OCI-LY3 (cell line): ENCODE measurements at regions not wholly inside any gene's neighbourhood (a gene's known extent, or its start where the extent isn't known, plus 50 kb on each side); places are given as distances from the start of the nearest gene placed in this dataset.

Experiments
- CTCF ChIP-seq: fragments of 200-600, 300-600 bp; sonication (generic); IDR thresholded peaks from 2 replicates; pipeline ENCODE4 v1.5.1; 2014; ENCODE audit warnings: antibody characterized with exemption, low read length, low read depth
- EZH2phosphoT487 ChIP-seq: fragments of 200-600 bp; shearing (Covaris generic); IDR thresholded peaks from 2 replicates; pipeline ENCODE4 v1.6.1; 2018; ENCODE audit warnings: antibody characterized with exemption, mixed run types, low read depth

- no peak for TF ChIP-seq CTCF
- no peak for TF ChIP-seq EZH2phosphoT487
These were observed 211.5 kb downstream of the CHRDL1 start for GRCh38 chrX:110584083-110584482.
